ENCODE measurements at regions not wholly inside any gene's neighbourhood (a gene's known extent, or its start where the extent isn't known, plus 50 kb on each side); places are given as distances from the start of the nearest gene placed in this dataset.
"Not testable (repeated sequence)": the region's sequence is repeated elsewhere in the genome, so short reads cannot be mapped to it uniquely, and the experiment has no call there.

DNA sequence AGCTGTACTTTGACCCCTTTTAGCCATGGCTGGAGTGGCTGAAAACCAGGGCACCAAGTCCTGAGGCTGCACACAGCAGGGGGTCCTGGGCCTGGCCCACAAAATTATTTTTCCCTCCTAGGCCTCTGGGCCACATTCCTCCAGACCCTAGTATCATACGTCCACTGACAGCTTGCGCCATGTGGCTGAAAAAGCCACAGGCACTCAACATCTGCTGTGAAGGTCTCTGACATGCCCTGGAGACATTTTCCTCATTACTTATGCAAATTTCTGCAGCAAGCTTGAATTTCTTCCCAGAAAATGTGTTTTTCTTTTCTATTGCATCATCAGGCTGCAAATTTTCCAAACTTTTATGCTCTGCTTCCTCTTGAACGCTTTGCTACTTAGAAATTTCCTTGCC lies 239.0 kb downstream of the SQOR start:
- DNase-seq, result no peak
- no peaks in the 10 kb centered on the region for H3K9me3 ChIP-seq
- no peak overlapping the region for H3K27ac ChIP-seq
- no peaks in the 10 kb centered on the region for H3K36me3 ChIP-seq
- TF ChIP-seq, protein P1, sequence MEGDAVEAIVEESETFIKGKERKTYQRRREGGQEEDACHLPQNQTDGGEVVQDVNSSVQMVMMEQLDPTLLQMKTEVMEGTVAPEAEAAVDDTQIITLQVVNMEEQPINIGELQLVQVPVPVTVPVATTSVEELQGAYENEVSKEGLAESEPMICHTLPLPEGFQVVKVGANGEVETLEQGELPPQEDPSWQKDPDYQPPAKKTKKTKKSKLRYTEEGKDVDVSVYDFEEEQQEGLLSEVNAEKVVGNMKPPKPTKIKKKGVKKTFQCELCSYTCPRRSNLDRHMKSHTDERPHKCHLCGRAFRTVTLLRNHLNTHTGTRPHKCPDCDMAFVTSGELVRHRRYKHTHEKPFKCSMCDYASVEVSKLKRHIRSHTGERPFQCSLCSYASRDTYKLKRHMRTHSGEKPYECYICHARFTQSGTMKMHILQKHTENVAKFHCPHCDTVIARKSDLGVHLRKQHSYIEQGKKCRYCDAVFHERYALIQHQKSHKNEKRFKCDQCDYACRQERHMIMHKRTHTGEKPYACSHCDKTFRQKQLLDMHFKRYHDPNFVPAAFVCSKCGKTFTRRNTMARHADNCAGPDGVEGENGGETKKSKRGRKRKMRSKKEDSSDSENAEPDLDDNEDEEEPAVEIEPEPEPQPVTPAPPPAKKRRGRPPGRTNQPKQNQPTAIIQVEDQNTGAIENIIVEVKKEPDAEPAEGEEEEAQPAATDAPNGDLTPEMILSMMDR (IDR thresholded peaks at IDR 0.05), result no peak
- H3K27me3 ChIP-seq, result no peaks in the 10 kb centered on the region
- no peaks in the 10 kb centered on the region for H3K4me1 ChIP-seq
- H3K4me3 ChIP-seq, result no peak overlapping the region
- intact Hi-C loops (cut with DNase I), result no loop called here
- H3K9ac ChIP-seq (ENCODE audit: low read depth in 2 of 2, low read length in 2 of 2), result no peak overlapping the region

GRCh38 chr15:45874566-45874965 lies 239.7 kb downstream of the SQOR start:
- H3K9ac ChIP-seq (ENCODE audit: low read depth in 2 of 2, low read length in 2 of 2); H3K27me3 ChIP-seq; H3K4me1 ChIP-seq; H3K36me3 ChIP-seq; DNase-seq; H3K27ac ChIP-seq; H3K9me3 ChIP-seq; H3K4me3 ChIP-seq; intact Hi-C loops (cut with DNase I): not testable (repeated sequence)

DNA sequence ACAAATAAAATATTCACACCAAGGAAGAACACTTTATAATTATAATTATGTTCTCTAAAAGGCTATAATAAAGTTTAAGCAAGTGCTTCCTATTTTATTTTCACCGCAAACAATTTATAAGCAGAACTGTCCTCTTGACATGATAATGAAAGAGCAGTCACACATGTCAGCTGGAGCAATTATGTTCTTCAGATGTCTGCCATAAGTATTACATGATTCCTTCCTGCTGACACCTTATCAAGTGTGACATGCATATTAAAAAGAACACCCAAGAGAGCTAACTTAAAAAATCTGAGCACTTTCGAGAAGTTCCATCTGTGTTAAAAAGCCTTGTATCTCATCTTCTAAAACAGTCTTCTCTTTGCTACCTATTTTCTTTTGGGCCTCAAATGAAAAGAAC lies 249.5 kb downstream of the SQOR start:
- H3K4me1 ChIP-seq, result no peaks in the 10 kb centered on the region
- no peak overlapping the region for H3K4me3 ChIP-seq
- no peak overlapping the region for H3K9ac ChIP-seq (ENCODE audit: low read depth in 2 of 2, low read length in 2 of 2)
- H3K9me3 ChIP-seq, result no peaks in the 10 kb centered on the region
- H3K27ac ChIP-seq, result no peak overlapping the region
- H3K36me3 ChIP-seq, result no peaks in the 10 kb centered on the region
- DNase-seq, result no peak
- TF ChIP-seq, protein P1 (IDR thresholded peaks at IDR 0.05), result no peak
- intact Hi-C loops (cut with DNase I), result no loop called here
- no peaks in the 10 kb centered on the region for H3K27me3 ChIP-seq

GRCh38 chr15:45884755-45885445 lies 250.1 kb downstream of the SQOR start:
- H3K4me3 ChIP-seq, result no peak overlapping the region

GRCh38 chr15:45885801-45886200 lies 251.0 kb downstream of the SQOR start:
- DNase-seq, result no peak
- TF ChIP-seq, protein P1 (IDR thresholded peaks at IDR 0.05), result no peak
- intact Hi-C loops (cut with DNase I), result no loop called here

More at GRCh38 chr15:45884755-45885445, 250.1 kb downstream of the SQOR start:
- DNase-seq, result no peak
- no peak overlapping the region for H3K27ac ChIP-seq
- H3K4me1 ChIP-seq, result no peaks in the 10 kb centered on the region
- TF ChIP-seq, protein P1 (IDR thresholded peaks at IDR 0.05), result no peak
- no peaks in the 10 kb centered on the region for H3K36me3 ChIP-seq
- no peaks in the 10 kb centered on the region for H3K9me3 ChIP-seq
- intact Hi-C loops (cut with DNase I), result no loop called here
- H3K9ac ChIP-seq (ENCODE audit: low read depth in 2 of 2, low read length in 2 of 2), result no peak overlapping the region
- H3K27me3 ChIP-seq, result no peaks in the 10 kb centered on the region

DNA sequence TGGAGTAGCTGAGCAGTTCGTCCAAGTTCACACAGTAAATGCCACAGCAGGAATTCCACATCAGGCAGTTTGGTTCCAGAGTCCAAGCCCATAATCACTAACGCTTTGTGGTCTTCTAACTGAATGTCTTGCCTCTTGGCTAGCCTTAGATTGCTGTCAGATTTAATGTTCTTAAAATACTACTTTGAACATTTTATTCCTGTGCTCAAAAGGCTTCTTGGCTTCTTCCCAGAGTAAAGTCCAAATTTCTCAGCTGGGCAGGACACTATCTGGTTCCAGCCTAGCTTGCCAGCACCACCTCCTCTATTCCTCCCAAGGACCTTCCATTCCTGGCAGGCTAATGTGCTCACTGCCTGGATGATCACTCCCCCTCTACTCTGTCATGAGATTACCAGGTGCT lies 256.9 kb downstream of the SQOR start:
- Histone ChIP-seq H3K36me3 (no peaks in the 10 kb centered on the region), H3K9me3 (no peaks in the 10 kb centered on the region), H3K27ac (no peak overlapping the region), H3K4me3 (no peak overlapping the region), H3K4me1 (no peaks in the 10 kb centered on the region), H3K27me3 (no peaks in the 10 kb centered on the region), H3K9ac (ENCODE audit: low read depth in 2 of 2, low read length in 2 of 2) (no peak overlapping the region)
- DNase-seq, result no peak
- TF ChIP-seq, protein P1 (IDR thresholded peaks at IDR 0.05), result no peak
- intact Hi-C loops (cut with DNase I), result no loop called here

More at GRCh38 chr15:45885801-45886200, 251.0 kb downstream of the SQOR start:
- Histone ChIP-seq H3K27ac (no peak overlapping the region), H3K4me3 (no peak overlapping the region), H3K27me3 (no peaks in the 10 kb centered on the region), H3K4me1 (no peaks in the 10 kb centered on the region), H3K9me3 (no peaks in the 10 kb centered on the region), H3K36me3 (no peaks in the 10 kb centered on the region), H3K9ac (ENCODE audit: low read depth in 2 of 2, low read length in 2 of 2) (no peak overlapping the region)

Measured in colonic mucosa (tissue), 4 donors.